H1 (cell line): ENCODE measurements at regions not wholly inside any gene's neighbourhood (a gene's known extent, or its start where the extent isn't known, plus 50 kb on each side); places are given as distances from the start of the nearest gene placed in this dataset.

Experiments
- ATF3 ChIP-seq: IDR thresholded peaks from 2 replicates; pipeline ENCODE4 v1.6.1; 2011; ENCODE audit warnings: low read depth, mild to moderate bottlenecking, low read length; ENCODE audit not compliant: insufficient read depth
- CTCF ChIP-seq, 3 experiments: IDR thresholded peaks; 1 replicate in 2 of 3; 2 replicates in 1 of 3; pipeline versions ENCODE4 v1.5.1 to v1.6.1; 2011; ENCODE audit warnings: low read length in 3 of 3, mild to moderate bottlenecking in 3 of 3, inconsistent platforms in 2 of 3, low read depth in 1 of 3, moderate library complexity in 1 of 3; ENCODE audit not compliant: insufficient read depth in 1 of 3; ENCODE audit errors: control extremely low read depth in 1 of 3
- SRF ChIP-seq: IDR thresholded peaks from 2 replicates; pipeline ENCODE4 v1.6.1; 2011; ENCODE audit warnings: mild to moderate bottlenecking, low read depth, low read length, moderate library complexity

GRCh38 chr18:4557502-4557901, 102.4 kb upstream of the DLGAP1 start:
- TF ChIP-seq SRF (no peak), CTCF (IDR thresholded peaks at IDR 0.05; ENCODE audit: control extremely low read depth in 1 of 3, insufficient read depth in 1 of 3, low read depth in 1 of 3, low read length in 3 of 3) (no peak), ATF3 (no peak)
